ENCODE measurements at regions not wholly inside any gene's neighbourhood (a gene's known extent, or its start where the extent isn't known, plus 50 kb on each side); places are given as distances from the start of the nearest gene placed in this dataset.
A peak's percentile ranks its signal among the peaks of the same experiment; 100 is the strongest.

DNA sequence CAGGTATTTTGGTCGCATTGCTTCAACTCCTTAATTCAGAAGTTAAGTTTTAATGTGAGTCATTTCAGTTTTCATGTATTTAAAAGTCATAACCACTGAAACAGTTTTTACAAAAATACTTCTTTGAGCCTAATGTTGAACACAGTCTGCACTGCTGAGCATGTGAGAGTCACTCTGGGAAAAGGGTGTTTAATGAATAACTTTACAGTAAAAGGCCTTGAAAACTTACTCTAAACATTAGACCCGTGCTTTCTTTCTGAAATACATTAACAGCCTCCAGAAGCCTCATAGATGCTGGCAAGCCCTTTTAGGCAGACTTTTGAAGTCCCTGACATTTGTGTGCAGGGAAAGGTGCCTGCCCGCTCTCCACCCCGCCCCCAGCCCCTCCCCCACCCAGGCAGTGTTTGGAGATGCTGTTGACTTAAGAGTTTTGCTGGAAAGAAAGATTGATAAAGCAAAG lies 68.9 kb upstream of the NR2F2 start:
- H3K4me1 Mint-ChIP-seq (ENCODE audit: insufficient read depth, unreplicated experiment): peaks cover 9% of the 10 kb centered on the region
- no TSS peak for BruUV-seq (replicated peaks)
- no peak for DNase-seq (ENCODE audit: unreplicated experiment)
- CTCF ChIA-PET: interaction anchor here (0.7 kb wide), 1 partner anchor 1093 kb away, joined by 5 read pairs; no protein-coding TSS in a partner anchor
- no peaks in the 10 kb centered on the region for H3K27me3 Mint-ChIP-seq (ENCODE audit: insufficient read depth, unreplicated experiment)
- H3K4me3 Mint-ChIP-seq (ENCODE audit: unreplicated experiment): no peak overlapping the region
- intact Hi-C loops (cut with micrococcal nuclease): no loop called here
- H3K36me3 Mint-ChIP-seq (ENCODE audit: insufficient read depth, unreplicated experiment): peaks cover 7% of the 10 kb centered on the region
- no peak overlapping the region for H3K27ac Mint-ChIP-seq (ENCODE audit: low read depth, unreplicated experiment)
- no peaks in the 10 kb centered on the region for H3K9me3 Mint-ChIP-seq (ENCODE audit: unreplicated experiment)
- POLR2A ChIA-PET: interaction anchor here (1.1 kb wide), 1 partner anchor 9 kb away, joined by 4 read pairs; no protein-coding TSS in a partner anchor
- TF ChIP-seq CTCF (IDR thresholded peaks at IDR 0.05; ENCODE audit: unreplicated experiment): no peak

DNA sequence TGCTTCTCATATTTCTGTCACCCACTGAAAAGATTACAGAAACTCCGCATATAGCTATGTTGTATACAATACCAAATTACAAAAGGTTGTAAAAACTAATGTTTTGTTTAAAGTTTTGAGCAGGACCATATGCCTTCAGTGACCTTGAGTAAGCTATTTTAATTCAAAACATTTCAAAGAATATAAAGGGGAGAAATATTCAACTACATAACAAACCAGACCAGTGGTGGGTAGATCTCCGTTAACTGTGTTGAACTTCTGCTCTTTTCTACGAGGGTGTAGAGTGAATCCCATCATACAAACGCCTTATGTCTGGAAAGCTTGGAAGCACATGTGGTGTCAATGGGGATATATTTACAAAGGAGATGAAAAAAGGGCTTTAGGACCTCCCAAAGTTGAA lies 68.4 kb upstream of the NR2F2 start:
- intact Hi-C loops (cut with micrococcal nuclease): no loop called here
- no TSS peak for BruUV-seq (replicated peaks)
- no peak for TF ChIP-seq CTCF (IDR thresholded peaks at IDR 0.05; ENCODE audit: unreplicated experiment)
- H3K4me1 Mint-ChIP-seq (ENCODE audit: insufficient read depth, unreplicated experiment): peaks cover 9% of the 10 kb centered on the region
- H3K36me3 Mint-ChIP-seq (ENCODE audit: insufficient read depth, unreplicated experiment): peaks cover 7% of the 10 kb centered on the region
- no peaks in the 10 kb centered on the region for H3K27me3 Mint-ChIP-seq (ENCODE audit: insufficient read depth, unreplicated experiment)
- no peaks in the 10 kb centered on the region for H3K9me3 Mint-ChIP-seq (ENCODE audit: unreplicated experiment)
- no peak for DNase-seq (ENCODE audit: unreplicated experiment)
- ChIA-PET CTCF (interaction anchor here (0.6 kb wide), 2 partner anchors 48 to 1002 kb away, joined by 3 read pairs; no protein-coding TSS in a partner anchor), POLR2A (interaction anchor here (1.1 kb wide), 1 partner anchor 9 kb away, joined by 4 read pairs; no protein-coding TSS in a partner anchor)
- H3K4me3 Mint-ChIP-seq (ENCODE audit: unreplicated experiment): no peak overlapping the region
- no peak overlapping the region for H3K27ac Mint-ChIP-seq (ENCODE audit: low read depth, unreplicated experiment)

- intact Hi-C loops (cut with micrococcal nuclease): no loop called here
- TF ChIP-seq CTCF (IDR thresholded peaks at IDR 0.05; ENCODE audit: unreplicated experiment): no peak
- no peak for DNase-seq (ENCODE audit: unreplicated experiment)
- no TSS peak for BruUV-seq (replicated peaks)
- no peak overlapping the region for H3K27ac Mint-ChIP-seq (ENCODE audit: low read depth, unreplicated experiment)
- no peaks in the 10 kb centered on the region for H3K9me3 Mint-ChIP-seq (ENCODE audit: unreplicated experiment)
- ChIA-PET CTCF (interaction anchor here (0.6 kb wide), 3 partner anchors 49 to 1772 kb away, joined by 3 read pairs; no protein-coding TSS in a partner anchor), POLR2A (interaction anchor here (1.1 to 1.4 kb wide), 3 partner anchors 8 to 27 kb away, joined by 3 to 4 read pairs (median 4); no protein-coding TSS in a partner anchor)
- H3K4me3 Mint-ChIP-seq (ENCODE audit: unreplicated experiment): no peak overlapping the region
- H3K36me3 Mint-ChIP-seq (ENCODE audit: insufficient read depth, unreplicated experiment): peaks cover 7% of the 10 kb centered on the region
- no peaks in the 10 kb centered on the region for H3K27me3 Mint-ChIP-seq (ENCODE audit: insufficient read depth, unreplicated experiment)
- peaks cover 9% of the 10 kb centered on the region for H3K4me1 Mint-ChIP-seq (ENCODE audit: insufficient read depth, unreplicated experiment)
Measured at GRCh38 chr15:96262549-96263489, 67.7 kb upstream of the NR2F2 start.

DNA sequence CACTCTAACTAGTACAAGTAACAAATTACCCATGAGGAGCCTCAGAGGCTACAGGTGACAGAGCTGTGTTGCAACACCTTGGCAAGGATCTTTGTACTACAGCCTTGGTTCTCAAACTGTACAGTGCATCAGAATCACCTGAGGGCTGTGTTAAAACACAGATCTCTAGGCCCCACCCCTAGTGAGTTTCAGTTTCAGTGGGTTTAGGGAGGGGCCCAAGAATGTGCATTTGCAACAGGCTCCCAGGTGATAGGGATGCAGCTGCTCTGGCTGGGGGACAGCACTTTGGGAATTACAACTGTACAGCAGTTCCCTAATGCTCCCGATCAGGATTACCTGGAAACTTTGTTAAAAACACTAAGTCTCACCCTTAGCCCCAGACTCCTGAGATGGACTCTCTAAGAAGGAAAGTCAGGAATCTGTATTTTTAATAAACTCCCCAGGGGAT lies 66.1 kb upstream of the NR2F2 start:
- Mint-ChIP-seq H3K27me3 (ENCODE audit: insufficient read depth, unreplicated experiment) (no peaks in the 10 kb centered on the region), H3K9me3 (ENCODE audit: unreplicated experiment) (no peaks in the 10 kb centered on the region), H3K4me1 (ENCODE audit: insufficient read depth, unreplicated experiment) (peaks cover 19% of the 10 kb centered on the region), H3K4me3 (ENCODE audit: unreplicated experiment) (no peak overlapping the region), H3K36me3 (ENCODE audit: insufficient read depth, unreplicated experiment) (peaks cover 7% of the 10 kb centered on the region), H3K27ac (ENCODE audit: low read depth, unreplicated experiment) (peak overlapping the region; percentile 29)
- ChIA-PET POLR2A (interaction anchor here (0.7 to 1.7 kb wide), 11 partner anchors 11 to 635 kb away, joined by 3 to 4 read pairs (median 3); partner anchors contain the start of gene NR2F2), CTCF (no interaction called here)
- DNase-seq (ENCODE audit: unreplicated experiment): peak; percentile 90
- TF ChIP-seq CTCF (IDR thresholded peaks at IDR 0.05; ENCODE audit: unreplicated experiment): no peak
- no TSS peak for BruUV-seq (replicated peaks)
- intact Hi-C loops (cut with micrococcal nuclease): no loop called here

All from MCF 10A (cell line).